ENCODE measurements at regions not wholly inside any gene's neighbourhood (a gene's known extent, or its start where the extent isn't known, plus 50 kb on each side); places are given as distances from the start of the nearest gene placed in this dataset.

GRCh38 chr21:28154121-28154520 lies 838.6 kb downstream of the LTN1 start:
- intact Hi-C loops (cut with DNase I; ENCODE audit: low total_unique reads): no loop called here
- no peaks in the 10 kb centered on the region for H3K27me3 ChIP-seq
- no peaks in the 10 kb centered on the region for H3K36me3 ChIP-seq
- H3K4me3 ChIP-seq: no peak overlapping the region
- DNase-seq: no peak
- 53 to 82% (median 61%) methylated on average over 4 of the region's 4 CpGs for WGBS, 5 donors
- no peak overlapping the region for H3K27ac ChIP-seq
- H3K4me1 ChIP-seq: no peaks in the 10 kb centered on the region
- TF ChIP-seq POLR2A (IDR thresholded peaks at IDR 0.05): no peak
- TF ChIP-seq, protein P1, sequence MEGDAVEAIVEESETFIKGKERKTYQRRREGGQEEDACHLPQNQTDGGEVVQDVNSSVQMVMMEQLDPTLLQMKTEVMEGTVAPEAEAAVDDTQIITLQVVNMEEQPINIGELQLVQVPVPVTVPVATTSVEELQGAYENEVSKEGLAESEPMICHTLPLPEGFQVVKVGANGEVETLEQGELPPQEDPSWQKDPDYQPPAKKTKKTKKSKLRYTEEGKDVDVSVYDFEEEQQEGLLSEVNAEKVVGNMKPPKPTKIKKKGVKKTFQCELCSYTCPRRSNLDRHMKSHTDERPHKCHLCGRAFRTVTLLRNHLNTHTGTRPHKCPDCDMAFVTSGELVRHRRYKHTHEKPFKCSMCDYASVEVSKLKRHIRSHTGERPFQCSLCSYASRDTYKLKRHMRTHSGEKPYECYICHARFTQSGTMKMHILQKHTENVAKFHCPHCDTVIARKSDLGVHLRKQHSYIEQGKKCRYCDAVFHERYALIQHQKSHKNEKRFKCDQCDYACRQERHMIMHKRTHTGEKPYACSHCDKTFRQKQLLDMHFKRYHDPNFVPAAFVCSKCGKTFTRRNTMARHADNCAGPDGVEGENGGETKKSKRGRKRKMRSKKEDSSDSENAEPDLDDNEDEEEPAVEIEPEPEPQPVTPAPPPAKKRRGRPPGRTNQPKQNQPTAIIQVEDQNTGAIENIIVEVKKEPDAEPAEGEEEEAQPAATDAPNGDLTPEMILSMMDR (IDR thresholded peaks at IDR 0.05): no peak
- TF ChIP-seq EP300 (IDR thresholded peaks at IDR 0.05): no peak
- no peak for TF ChIP-seq POLR2AphosphoS5 (IDR thresholded peaks at IDR 0.05)
- H3K9me3 ChIP-seq: no peaks in the 10 kb centered on the region

- no peak overlapping the region for H3K4me3 ChIP-seq
- no peaks in the 10 kb centered on the region for H3K9me3 ChIP-seq
- intact Hi-C loops (cut with DNase I; ENCODE audit: low total_unique reads): no loop called here
- H3K27ac ChIP-seq: no peak overlapping the region
- 62 to 82% (median 71%) methylated on average over 1 of the region's 1 CpG for WGBS, 5 donors
- H3K36me3 ChIP-seq: no peaks in the 10 kb centered on the region
- H3K4me1 ChIP-seq: peaks cover 0 to 7% (median 3%) of the 10 kb centered on the region in 4 donors
- no peaks in the 10 kb centered on the region for H3K27me3 ChIP-seq
- DNase-seq: no peak
- TF ChIP-seq EP300 (IDR thresholded peaks at IDR 0.05): no peak
Measured at GRCh38 chr21:28152732-28153131, 839.9 kb downstream of the LTN1 start.

DNA sequence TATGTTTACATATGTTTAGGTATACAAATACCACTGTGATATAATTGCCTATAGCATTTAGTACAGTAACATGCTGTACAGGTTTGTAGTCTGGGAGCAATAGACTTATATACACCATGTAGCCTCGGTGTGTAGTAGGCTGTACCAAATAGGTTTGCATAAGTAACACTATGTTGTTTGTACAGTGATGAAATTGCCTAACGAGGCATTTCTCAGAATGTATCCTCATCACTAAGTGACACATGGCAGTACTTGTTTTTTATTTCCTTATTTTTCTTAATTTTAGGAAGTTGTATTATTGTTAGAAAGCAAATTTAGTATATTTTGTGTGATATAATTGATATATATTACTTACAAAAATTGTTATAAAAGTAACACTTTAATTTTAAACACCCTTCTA lies 840.9 kb downstream of the LTN1 start:
- TF ChIP-seq POLR2AphosphoS5 (IDR thresholded peaks at IDR 0.05) (no peak), POLR2A (IDR thresholded peaks at IDR 0.05) (no peak), EP300 (IDR thresholded peaks at IDR 0.05) (no peak)
- TF ChIP-seq, protein P1 (IDR thresholded peaks at IDR 0.05): no peak
- Histone ChIP-seq H3K4me1 (peaks cover 0 to 7% (median 3%) of the 10 kb centered on the region in 4 donors), H3K27ac (no peak overlapping the region), H3K36me3 (no peaks in the 10 kb centered on the region), H3K9me3 (no peaks in the 10 kb centered on the region), H3K27me3 (no peaks in the 10 kb centered on the region), H3K4me3 (no peak overlapping the region)
- intact Hi-C loops (cut with DNase I; ENCODE audit: low total_unique reads): no loop called here
- DNase-seq: no peak
- 49 to 68% (median 58%) methylated on average over 2 of the region's 2 CpGs for WGBS, 5 donors

DNA sequence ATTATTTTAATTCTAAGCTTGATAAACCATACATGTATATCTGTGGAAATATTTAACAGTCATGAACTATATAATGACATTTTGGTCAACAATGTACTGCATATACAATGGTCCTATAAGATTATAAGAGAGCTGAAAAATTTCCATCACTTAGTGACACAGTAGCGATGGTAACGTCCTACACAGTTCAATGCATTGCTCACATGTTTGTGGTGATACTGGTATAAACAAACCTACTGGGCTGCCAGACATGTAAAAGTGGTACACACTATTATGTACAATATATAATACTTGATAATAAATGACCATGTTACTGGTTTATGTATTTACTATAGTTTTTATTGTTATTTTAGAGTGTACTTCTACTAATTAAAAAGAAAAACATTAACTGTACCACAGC lies 841.9 kb downstream of the LTN1 start:
- DNase-seq: no peak
- Histone ChIP-seq H3K36me3 (no peaks in the 10 kb centered on the region), H3K9me3 (no peaks in the 10 kb centered on the region), H3K4me3 (no peak overlapping the region), H3K27ac (no peak overlapping the region), H3K27me3 (no peaks in the 10 kb centered on the region), H3K4me1 (peaks cover 0 to 7% (median 3%) of the 10 kb centered on the region in 4 donors)
- WGBS, 5 donors: 80 to 94% (median 87%) methylated on average over 2 of the region's 2 CpGs
- intact Hi-C loops (cut with DNase I; ENCODE audit: low total_unique reads): no loop called here
- TF ChIP-seq EP300 (IDR thresholded peaks at IDR 0.05) (no peak), POLR2AphosphoS5 (IDR thresholded peaks at IDR 0.05) (no peak), POLR2A (IDR thresholded peaks at IDR 0.05) (no peak)
- TF ChIP-seq, protein P1 (IDR thresholded peaks at IDR 0.05): no peak

DNA sequence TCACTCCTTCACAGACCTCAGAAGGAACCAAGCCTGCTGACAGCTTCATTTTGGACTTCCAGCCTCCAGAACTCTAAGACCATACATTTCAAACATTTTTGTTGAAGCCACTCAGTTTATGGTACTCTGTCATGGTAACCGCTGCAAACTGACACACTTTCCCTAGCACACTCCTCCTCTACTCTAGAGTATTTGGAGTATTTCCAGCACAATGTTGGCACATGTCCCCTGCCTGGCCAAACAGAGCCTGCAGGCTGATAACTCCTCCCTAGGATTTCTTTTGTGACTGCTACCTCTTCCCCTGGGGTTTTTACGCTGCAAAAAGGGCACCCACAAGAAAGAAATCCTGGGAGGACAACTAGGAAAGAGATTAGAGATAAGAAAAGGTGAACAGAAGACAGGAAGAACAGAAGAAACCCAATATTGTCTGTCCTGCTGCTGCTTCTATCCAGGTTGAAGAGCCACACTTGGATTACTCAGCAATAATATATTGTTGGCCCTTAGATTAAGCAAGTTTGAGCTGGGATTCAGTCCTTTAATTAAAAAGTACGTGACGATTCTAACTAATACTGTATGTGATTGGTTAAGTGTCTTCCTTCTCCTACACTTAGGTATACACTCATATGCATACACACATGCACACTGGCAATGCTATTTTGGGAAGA lies 844.1 kb downstream of the LTN1 start:
- intact Hi-C loops (cut with DNase I; ENCODE audit: low total_unique reads): no loop called here
- TF ChIP-seq EP300 (IDR thresholded peaks at IDR 0.05): no peak
- H3K27me3 ChIP-seq: no peaks in the 10 kb centered on the region
- WGBS, 5 donors: 40 to 62% (median 49%) methylated on average over 4 of the region's 4 CpGs
- peak in 1 of 2 donors; percentile 41 for DNase-seq
- peaks cover 0 to 11% (median 5%) of the 10 kb centered on the region in 4 donors for H3K4me1 ChIP-seq
- no peaks in the 10 kb centered on the region for H3K36me3 ChIP-seq
- no peaks in the 10 kb centered on the region for H3K9me3 ChIP-seq
- H3K27ac ChIP-seq: no peak overlapping the region
- no peak overlapping the region for H3K4me3 ChIP-seq
